ENCODE measurements at regions not wholly inside any gene's neighbourhood (a gene's known extent, or its start where the extent isn't known, plus 50 kb on each side); places are given as distances from the start of the nearest gene placed in this dataset.

DNA sequence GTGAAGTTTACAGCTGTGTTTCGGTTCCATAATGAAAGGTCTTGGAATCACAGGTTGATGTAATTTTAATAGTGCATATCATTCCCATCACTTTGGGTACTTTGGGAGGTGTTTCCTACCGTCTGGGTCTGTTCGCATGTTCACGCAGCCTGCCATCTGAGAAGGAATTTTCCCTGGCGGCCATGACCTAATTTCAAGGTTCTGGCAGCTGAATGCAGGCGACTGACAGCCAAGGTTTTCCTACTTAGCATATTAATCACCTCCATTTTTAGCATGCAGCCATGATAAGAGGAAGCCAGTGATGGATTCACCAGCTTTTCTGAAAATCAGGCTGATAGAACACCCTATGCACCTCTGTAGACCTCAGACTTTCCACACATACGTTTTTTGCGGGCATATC is 319.1 kb upstream of the TMEM229A start:
- no peak for TF ChIP-seq POLR2AphosphoS5 (IDR thresholded peaks at IDR 0.05)
- TF ChIP-seq, protein P1, sequence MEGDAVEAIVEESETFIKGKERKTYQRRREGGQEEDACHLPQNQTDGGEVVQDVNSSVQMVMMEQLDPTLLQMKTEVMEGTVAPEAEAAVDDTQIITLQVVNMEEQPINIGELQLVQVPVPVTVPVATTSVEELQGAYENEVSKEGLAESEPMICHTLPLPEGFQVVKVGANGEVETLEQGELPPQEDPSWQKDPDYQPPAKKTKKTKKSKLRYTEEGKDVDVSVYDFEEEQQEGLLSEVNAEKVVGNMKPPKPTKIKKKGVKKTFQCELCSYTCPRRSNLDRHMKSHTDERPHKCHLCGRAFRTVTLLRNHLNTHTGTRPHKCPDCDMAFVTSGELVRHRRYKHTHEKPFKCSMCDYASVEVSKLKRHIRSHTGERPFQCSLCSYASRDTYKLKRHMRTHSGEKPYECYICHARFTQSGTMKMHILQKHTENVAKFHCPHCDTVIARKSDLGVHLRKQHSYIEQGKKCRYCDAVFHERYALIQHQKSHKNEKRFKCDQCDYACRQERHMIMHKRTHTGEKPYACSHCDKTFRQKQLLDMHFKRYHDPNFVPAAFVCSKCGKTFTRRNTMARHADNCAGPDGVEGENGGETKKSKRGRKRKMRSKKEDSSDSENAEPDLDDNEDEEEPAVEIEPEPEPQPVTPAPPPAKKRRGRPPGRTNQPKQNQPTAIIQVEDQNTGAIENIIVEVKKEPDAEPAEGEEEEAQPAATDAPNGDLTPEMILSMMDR (IDR thresholded peaks at IDR 0.05): no peak
- TF ChIP-seq EP300 (IDR thresholded peaks at IDR 0.05): no peak

Measured in sigmoid colon (tissue), 4 donors.